ENCODE measurements at regions not wholly inside any gene's neighbourhood (a gene's known extent, or its start where the extent isn't known, plus 50 kb on each side); places are given as distances from the start of the nearest gene placed in this dataset.

DNA sequence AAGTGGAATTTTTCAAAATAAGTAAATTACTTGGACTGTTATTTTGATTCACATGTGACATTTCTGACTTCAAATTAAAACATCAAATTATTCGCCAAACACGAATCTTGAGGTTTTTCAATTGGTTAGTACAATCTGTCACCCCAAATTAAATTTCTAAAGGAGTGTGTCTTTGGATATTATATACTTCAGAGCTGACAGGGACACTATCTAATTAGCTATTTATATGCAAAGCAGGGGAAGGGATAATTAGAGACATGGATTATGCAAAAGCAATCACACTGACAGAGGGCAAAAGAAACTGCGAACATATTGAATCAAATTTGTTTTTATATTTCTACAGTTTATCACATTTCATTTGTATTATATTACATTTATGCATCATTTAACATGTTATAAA lies 433.0 kb downstream of the KIF2B start:
- Histone ChIP-seq H3K79me1 (ENCODE audit: low read depth in 1 of 2, low read length in 2 of 2) (no peaks in the 10 kb centered on the region), H4K5ac (ENCODE audit: low read depth, low read length) (no peak overlapping the region), H2AK5ac (ENCODE audit: low read depth, low read length) (no peak overlapping the region), H4K20me1 (ENCODE audit: insufficient read depth, low read length) (no peaks in the 10 kb centered on the region), H3K36me3 (ENCODE audit: control insufficient read depth, insufficient read depth, low read length) (no peaks in the 10 kb centered on the region), H3K4me1 (ENCODE audit: control insufficient read depth, insufficient read depth, low read length) (no peaks in the 10 kb centered on the region), H2BK120ac (ENCODE audit: low read depth, low read length) (no peak overlapping the region), H2AK9ac (replicated peaks; ENCODE audit: low read depth, low read length, poor library complexity) (no peak overlapping the region), H3K56ac (ENCODE audit: extremely low read depth, insufficient read depth, low read length) (no peak overlapping the region), H3K9me1 (ENCODE audit: insufficient read depth, low read length) (no peaks in the 10 kb centered on the region), H3K27me3 (ENCODE audit: control insufficient read depth, insufficient read depth, low read length) (no peaks in the 10 kb centered on the region), H2AFZ (replicated peaks; ENCODE audit: low read length, poor library complexity) (no peak overlapping the region), H3K4me2 (ENCODE audit: low read depth, low read length) (no peak overlapping the region), H3K27ac (ENCODE audit: insufficient read depth, low read length) (no peak overlapping the region), H3K4ac (ENCODE audit: low read depth, low read length) (no peak overlapping the region), H3K18ac (ENCODE audit: low read depth, low read length) (no peak overlapping the region), H4K8ac (ENCODE audit: low read depth in 2 of 2, low read length in 2 of 2) (no peak overlapping the region), H2BK5ac (ENCODE audit: low read depth, low read length, poor library complexity, severe bottlenecking) (no peak overlapping the region), H3K4me3 (ENCODE audit: insufficient read depth, low read depth, low read length) (no peak overlapping the region), H4K91ac (ENCODE audit: insufficient read depth, low read depth, low read length) (no peak overlapping the region), H2BK20ac (ENCODE audit: low read depth, low read length) (no peak overlapping the region), H3K14ac (replicated peaks; ENCODE audit: low read depth, low read length) (no peak overlapping the region), H2BK15ac (ENCODE audit: low read depth, low read length) (no peak overlapping the region), H3K23ac (ENCODE audit: low read depth, low read length) (no peak overlapping the region), H3K9ac (ENCODE audit: low read depth, low read length) (no peak overlapping the region), H3K9me3 (ENCODE audit: control insufficient read depth, insufficient read depth, low read length) (peaks cover 13% of the 10 kb centered on the region)
- dilution Hi-C loops (cut with HindIII; ENCODE audit: low sequenced_read_pairs, unreplicated experiment) = no loop called here
- CTCF ChIA-PET = no interaction called here
- no peak for ATAC-seq (ENCODE audit: low read depth)
- no peak for TF ChIP-seq MXI1 (IDR thresholded peaks at IDR 0.05; ENCODE audit: borderline replicate concordance, low read depth, low read length)
- no peak for TF ChIP-seq BHLHE40 (IDR thresholded peaks at IDR 0.05; ENCODE audit: low read depth, low read length)
- no peak for TF ChIP-seq RAD21 (IDR thresholded peaks at IDR 0.05; ENCODE audit: low read length)
- no peak for TF ChIP-seq SMC3 (IDR thresholded peaks at IDR 0.05; ENCODE audit: low read depth, low read length)
- no peak for TF ChIP-seq FOS (IDR thresholded peaks at IDR 0.05; ENCODE audit: low read depth, low read length)
- no peak for TF ChIP-seq RFX5 (IDR thresholded peaks at IDR 0.05; ENCODE audit: low read depth, low read length)
- no peak for TF ChIP-seq CEBPB (IDR thresholded peaks at IDR 0.05; ENCODE audit: low read depth, low read length)
- no peak for DNase-seq
- WGBS, 2 experiments (ENCODE audit: extremely low coverage in 2 of 2, insufficient read length in 1 of 2) = no CpG with 5 or more reads among the region's 3 CpGs
- POLR2A ChIA-PET (ENCODE audit: unreplicated experiment) = no interaction called here
- BruUV-seq (replicated peaks) = no TSS peak
- in situ Hi-C loops (cut with MboI; ENCODE audit: low sequenced_read_pairs) = no loop called here
- intact Hi-C loops (cut with micrococcal nuclease) = no loop called here

All from IMR-90 (cell line).